Thyroid gland (tissue), 4 donors: ENCODE measurements at regions not wholly inside any gene's neighbourhood (a gene's known extent, or its start where the extent isn't known, plus 50 kb on each side); places are given as distances from the start of the nearest gene placed in this dataset.
"Not testable (repeated sequence)": the region's sequence is repeated elsewhere in the genome, so short reads cannot be mapped to it uniquely, and the experiment has no call there.

Experiments used
- DNase-seq, 2 donors: peaks; one replicate each; pipeline ENCODE4 v3.0.0-alpha.2; 2019
- H3K27ac ChIP-seq, 3 donors: fragments of 200-600 bp; sonication (generic); 1 replicate in 2 of 3; 2 replicates in 1 of 3; pipeline ENCODE4 v1.5.1; 2016 to 2019; ENCODE audit warnings: mild to moderate bottlenecking in 1 of 3, moderate library complexity in 1 of 3
- H3K27me3 ChIP-seq: fragments of 200-600 bp; sonication (generic); one replicate; pipeline ENCODE4 v1.5.1; 2019
- H3K36me3 ChIP-seq, 2 donors: fragments of 200-600 bp; sonication (generic); one replicate each; pipeline ENCODE4 v1.5.1; 2016 to 2019
- H3K4me1 ChIP-seq, 2 donors: fragments of 200-600 bp; sonication (generic); one replicate each; pipeline ENCODE4 v1.5.1; 2017 to 2019
- H3K4me3 ChIP-seq, 3 donors: fragments of 200-600 bp; sonication (generic); replicated peaks in 1 of 3; 1 replicate in 2 of 3; 2 replicates in 1 of 3; pipeline ENCODE4 v1.5.1; 2016; ENCODE audit warnings: mild to moderate bottlenecking in 1 of 3
- H3K9me3 ChIP-seq: fragments of 200-600 bp; sonication (generic); one replicate; pipeline ENCODE4 v1.5.1; 2017
- POLR2A ChIP-seq, 2 donors: fragments of 450-650 bp; IDR thresholded peaks; one replicate each; pipeline ENCODE4 v1.6.1; 2017; ENCODE audit warnings: antibody characterized with exemption in 2 of 2, mild to moderate bottlenecking in 2 of 2, moderate library complexity in 1 of 2
- WGBS, 2 donors: methylation state at CpG; one replicate each; pipeline ENCODE4 v1.1.5; 2017; 5-methylcytosine and 5-hydroxymethylcytosine counted together
- intact Hi-C: fragments of 100-400 bp; cut with DNase I; formaldehyde crosslinking; loops from one replicate; pipeline ENCODE4 v1.15.1; 2023
- TF ChIP-seq, protein P1 (sequence below), 6 experiments: fragments of 200-600 bp in 3 of 6; fragments of 450-650 bp in 3 of 6; sonication (generic) in 3 of 6; IDR thresholded peaks; one replicate each; pipeline ENCODE4 v1.5.1; 2016 to 2019; ENCODE audit warnings: antibody characterized with exemption in 6 of 6, mild to moderate bottlenecking in 2 of 6, inconsistent platforms in 1 of 6, moderate library complexity in 1 of 6

- no peak overlapping the region for H3K4me3 ChIP-seq
Measured at GRCh38 chr10:130282492-130283218, 146.5 kb downstream of the GLRX3 start.

GRCh38 chr10:130283219-130283545, 147.0 kb downstream of the GLRX3 start:
- Histone ChIP-seq H3K27ac (no peak overlapping the region), H3K36me3 (no peaks in the 10 kb centered on the region), H3K4me3 (no peak overlapping the region), H3K4me1 (no peaks in the 10 kb centered on the region), H3K27me3 (no peaks in the 10 kb centered on the region), H3K9me3 (peaks cover 5% of the 10 kb centered on the region)
- DNase-seq: no peak
- TF ChIP-seq, protein P1, sequence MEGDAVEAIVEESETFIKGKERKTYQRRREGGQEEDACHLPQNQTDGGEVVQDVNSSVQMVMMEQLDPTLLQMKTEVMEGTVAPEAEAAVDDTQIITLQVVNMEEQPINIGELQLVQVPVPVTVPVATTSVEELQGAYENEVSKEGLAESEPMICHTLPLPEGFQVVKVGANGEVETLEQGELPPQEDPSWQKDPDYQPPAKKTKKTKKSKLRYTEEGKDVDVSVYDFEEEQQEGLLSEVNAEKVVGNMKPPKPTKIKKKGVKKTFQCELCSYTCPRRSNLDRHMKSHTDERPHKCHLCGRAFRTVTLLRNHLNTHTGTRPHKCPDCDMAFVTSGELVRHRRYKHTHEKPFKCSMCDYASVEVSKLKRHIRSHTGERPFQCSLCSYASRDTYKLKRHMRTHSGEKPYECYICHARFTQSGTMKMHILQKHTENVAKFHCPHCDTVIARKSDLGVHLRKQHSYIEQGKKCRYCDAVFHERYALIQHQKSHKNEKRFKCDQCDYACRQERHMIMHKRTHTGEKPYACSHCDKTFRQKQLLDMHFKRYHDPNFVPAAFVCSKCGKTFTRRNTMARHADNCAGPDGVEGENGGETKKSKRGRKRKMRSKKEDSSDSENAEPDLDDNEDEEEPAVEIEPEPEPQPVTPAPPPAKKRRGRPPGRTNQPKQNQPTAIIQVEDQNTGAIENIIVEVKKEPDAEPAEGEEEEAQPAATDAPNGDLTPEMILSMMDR (IDR thresholded peaks at IDR 0.05): no peak
- no peak for TF ChIP-seq POLR2A (IDR thresholded peaks at IDR 0.05)
- 86 to 88% methylated on average over 4 of the region's 4 CpGs for WGBS, 2 donors
- intact Hi-C loops: no loop called here

More at GRCh38 chr10:130282492-130283218, 146.5 kb downstream of the GLRX3 start:
- H3K4me1 ChIP-seq: no peaks in the 10 kb centered on the region
- H3K36me3 ChIP-seq: no peaks in the 10 kb centered on the region
- H3K27me3 ChIP-seq: no peaks in the 10 kb centered on the region
- 81 to 83% methylated on average over 7 of the region's 7 CpGs for WGBS, 2 donors
- intact Hi-C loops: no loop called here
- DNase-seq: no peak
- peaks cover 5% of the 10 kb centered on the region for H3K9me3 ChIP-seq
- TF ChIP-seq, protein P1 (IDR thresholded peaks at IDR 0.05): no peak
- TF ChIP-seq POLR2A (IDR thresholded peaks at IDR 0.05): no peak
- no peak overlapping the region for H3K27ac ChIP-seq

DNA sequence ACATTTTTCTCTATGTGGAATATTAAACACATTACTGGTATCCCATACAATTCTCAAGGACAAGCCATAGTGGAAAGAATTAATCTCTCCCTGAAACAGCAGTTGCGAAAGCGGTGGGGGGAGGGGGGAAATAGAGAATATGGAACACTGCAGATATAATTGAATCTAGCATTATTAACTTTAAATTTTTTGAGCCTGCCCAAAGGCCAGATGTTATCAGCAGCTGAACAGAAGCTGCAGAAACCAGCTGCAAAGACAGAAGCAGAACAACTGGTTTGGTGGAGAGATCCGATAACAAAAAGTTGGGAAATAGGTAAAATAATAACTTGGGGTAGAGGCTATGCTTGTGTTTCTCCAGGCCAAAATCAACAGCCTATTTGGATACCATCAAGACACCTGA, 159.6 kb downstream of the GLRX3 start:
- H3K4me3 ChIP-seq, H3K27me3 ChIP-seq, DNase-seq, H3K36me3 ChIP-seq, intact Hi-C loops, H3K9me3 ChIP-seq, H3K27ac ChIP-seq, H3K4me1 ChIP-seq: not testable (repeated sequence)
- WGBS, 2 donors: 93 to 94% methylated on average over 3 of the region's 3 CpGs

GRCh38 chr10:130300608-130301020, 164.4 kb downstream of the GLRX3 start:
- Histone ChIP-seq H3K36me3 (no peaks in the 10 kb centered on the region), H3K4me1 (no peaks in the 10 kb centered on the region), H3K27me3 (no peaks in the 10 kb centered on the region), H3K4me3 (peak overlapping the region in 1 of 3 donors; percentile 22), H3K9me3 (no peaks in the 10 kb centered on the region), H3K27ac (peak overlapping the region in 1 of 3 donors; percentile 76)
- intact Hi-C loops: no loop called here
- TF ChIP-seq, protein P1 (IDR thresholded peaks at IDR 0.05): no peak
- TF ChIP-seq POLR2A (IDR thresholded peaks at IDR 0.05): no peak
- DNase-seq: peak; percentile 46 to 55
- WGBS, 2 donors: 69% methylated on average over 7 of the region's 23 CpGs; no CpG with 5 or more reads in 1 of the 2 donors

DNA sequence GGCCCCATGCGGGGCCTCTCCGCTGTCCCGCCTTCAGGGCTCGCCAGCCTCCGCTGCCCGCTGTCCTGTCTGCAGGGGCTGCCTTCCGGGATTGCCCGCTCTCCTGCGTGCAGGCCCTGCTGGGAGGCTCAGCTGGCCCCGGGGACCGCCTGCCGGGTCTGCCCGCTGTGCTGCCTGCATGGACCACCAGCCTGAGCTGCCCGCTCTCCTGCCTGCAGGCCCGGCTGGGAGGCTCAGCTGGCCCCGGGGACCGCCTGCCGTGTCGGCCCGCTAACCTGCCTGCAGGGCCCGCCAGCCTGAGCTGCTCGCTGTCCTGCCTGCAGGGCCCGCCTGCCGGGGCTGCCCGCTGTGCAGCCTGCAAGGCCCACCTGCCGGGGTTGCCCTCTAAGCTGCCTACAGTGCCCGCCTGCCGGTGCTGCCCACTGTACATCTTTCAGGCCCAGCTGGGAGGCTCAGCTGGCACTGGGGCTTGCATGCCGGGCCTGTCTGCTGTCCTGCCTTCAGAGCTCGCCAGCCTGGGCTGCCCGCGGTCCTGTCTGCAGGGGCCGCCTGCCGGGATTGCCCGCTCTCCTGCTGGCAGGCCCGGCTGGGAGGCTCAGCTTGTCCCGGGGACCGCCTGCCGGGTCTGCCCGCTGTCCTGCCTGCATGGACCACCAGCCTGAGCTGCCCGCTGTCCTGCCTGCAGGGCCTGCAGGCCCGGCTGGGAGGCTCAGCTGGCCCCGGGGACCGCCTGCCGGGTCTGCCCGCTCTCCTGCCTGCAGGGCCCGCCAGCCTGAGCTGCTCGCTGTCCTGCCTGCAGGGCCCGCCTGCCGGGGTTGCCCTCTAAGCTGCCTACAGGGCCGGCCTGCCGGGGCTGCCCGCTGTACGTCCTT, 165.1 kb downstream of the GLRX3 start:
- H3K27ac ChIP-seq: peak overlapping the region in 1 of 3 donors; percentile 76
- DNase-seq: peak; percentile 64 to 74

More for the DNA sequence above, 165.1 kb downstream of the GLRX3 start:
- no peak for TF ChIP-seq POLR2A (IDR thresholded peaks at IDR 0.05)
- TF ChIP-seq, protein P1 (IDR thresholded peaks at IDR 0.05): no peak
- Histone ChIP-seq H3K36me3 (no peaks in the 10 kb centered on the region), H3K9me3 (no peaks in the 10 kb centered on the region), H3K4me3 (peak overlapping the region in 1 of 3 donors; percentile 22), H3K27me3 (no peaks in the 10 kb centered on the region), H3K4me1 (no peaks in the 10 kb centered on the region)
- intact Hi-C loops: no loop called here
- WGBS, 2 donors: 38 to 41% methylated on average over 4 to 33 of the region's 54 CpGs
